ENCODE measurements at regions not wholly inside any gene's neighbourhood (a gene's known extent, or its start where the extent isn't known, plus 50 kb on each side); places are given as distances from the start of the nearest gene placed in this dataset.

DNA sequence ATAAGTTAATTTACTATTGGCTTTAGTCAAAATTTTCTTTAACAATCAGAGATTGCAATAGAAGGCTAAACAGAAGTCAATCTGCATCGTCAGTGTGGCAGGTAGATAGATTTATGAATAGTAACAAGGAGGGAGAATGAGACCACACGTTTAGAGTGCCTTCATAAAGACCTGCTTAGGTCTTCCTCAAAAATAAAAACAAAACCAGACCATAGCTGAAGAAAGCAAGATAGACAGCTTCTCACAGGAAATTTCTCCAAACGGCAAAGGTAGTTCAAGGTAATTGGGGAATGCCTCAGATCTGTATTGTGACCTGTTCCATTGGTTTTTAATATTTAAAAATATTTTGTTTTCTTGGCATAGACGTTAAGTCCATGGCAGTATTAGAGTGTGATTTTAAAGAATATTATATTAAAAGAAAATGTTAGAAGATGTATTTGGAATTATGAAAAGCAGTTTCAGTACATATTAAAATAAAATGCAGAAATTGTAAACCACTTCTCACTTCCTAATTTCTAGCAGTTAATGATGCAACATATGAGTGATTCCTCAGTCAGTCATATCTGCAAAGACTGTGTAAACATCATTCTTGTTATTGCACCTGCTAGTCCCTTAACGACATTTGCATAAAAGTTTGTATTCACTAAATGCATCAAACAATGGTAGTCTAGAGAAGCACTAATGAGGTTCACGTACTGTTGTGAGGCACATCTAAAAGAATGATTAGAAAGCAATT lies 278.0 kb downstream of the HLX start:
- intact Hi-C loops (cut with micrococcal nuclease): no loop called here

GRCh38 chr1:221159608-221160007 lies 280.4 kb downstream of the HLX start:
- intact Hi-C loops (cut with micrococcal nuclease): no loop called here

DNA sequence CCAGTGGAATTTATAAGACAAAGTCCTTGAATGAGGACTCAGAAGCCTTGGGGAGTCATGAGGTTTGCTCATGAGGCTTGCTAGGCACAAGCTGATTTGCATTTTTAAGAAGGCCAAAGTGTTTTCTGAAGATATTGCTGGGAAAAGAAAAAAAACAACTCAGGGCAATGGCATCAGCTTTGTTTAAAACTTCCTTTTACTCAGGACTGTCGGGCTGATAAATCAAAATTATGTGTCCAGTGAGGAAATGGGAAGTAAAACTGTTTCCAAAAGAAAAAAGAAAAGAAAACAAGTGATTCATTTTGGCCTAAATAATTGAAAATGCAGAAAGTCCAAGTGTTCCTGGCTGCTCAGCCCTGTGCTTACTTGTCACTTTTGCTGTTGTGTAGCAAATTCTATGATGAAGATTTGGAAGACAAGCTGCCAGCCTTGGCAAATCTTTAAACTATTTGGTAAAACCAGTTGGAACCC lies 282.4 kb downstream of the HLX start:
- intact Hi-C loops (cut with micrococcal nuclease): no loop called here

DNA sequence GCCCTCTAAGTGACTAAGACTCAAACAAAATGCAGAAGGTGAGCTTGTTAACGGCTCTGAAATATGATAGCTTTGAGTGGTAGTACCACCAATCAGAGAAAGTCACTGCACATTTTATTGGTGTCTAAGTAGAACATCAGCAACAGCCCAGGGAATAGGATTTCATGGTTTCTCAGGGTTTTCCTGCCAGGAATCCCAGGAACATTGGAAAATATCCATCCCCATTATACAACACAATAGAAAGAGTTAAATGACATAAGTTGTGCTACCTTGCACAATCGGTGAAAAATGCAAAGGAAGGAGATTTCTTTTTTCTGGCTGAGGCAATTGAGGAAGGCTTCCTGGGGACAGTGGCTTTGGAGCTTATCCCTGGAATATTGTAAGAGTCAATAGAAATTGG lies 283.1 kb downstream of the HLX start:
- intact Hi-C loops (cut with micrococcal nuclease): no loop called here

- intact Hi-C loops (cut with micrococcal nuclease): no loop called here
These were observed 283.7 kb downstream of the HLX start for GRCh38 chr1:221162939-221163338.

GRCh38 chr1:221164029-221164428 lies 284.8 kb downstream of the HLX start:
- intact Hi-C loops (cut with micrococcal nuclease): no loop called here

DNA sequence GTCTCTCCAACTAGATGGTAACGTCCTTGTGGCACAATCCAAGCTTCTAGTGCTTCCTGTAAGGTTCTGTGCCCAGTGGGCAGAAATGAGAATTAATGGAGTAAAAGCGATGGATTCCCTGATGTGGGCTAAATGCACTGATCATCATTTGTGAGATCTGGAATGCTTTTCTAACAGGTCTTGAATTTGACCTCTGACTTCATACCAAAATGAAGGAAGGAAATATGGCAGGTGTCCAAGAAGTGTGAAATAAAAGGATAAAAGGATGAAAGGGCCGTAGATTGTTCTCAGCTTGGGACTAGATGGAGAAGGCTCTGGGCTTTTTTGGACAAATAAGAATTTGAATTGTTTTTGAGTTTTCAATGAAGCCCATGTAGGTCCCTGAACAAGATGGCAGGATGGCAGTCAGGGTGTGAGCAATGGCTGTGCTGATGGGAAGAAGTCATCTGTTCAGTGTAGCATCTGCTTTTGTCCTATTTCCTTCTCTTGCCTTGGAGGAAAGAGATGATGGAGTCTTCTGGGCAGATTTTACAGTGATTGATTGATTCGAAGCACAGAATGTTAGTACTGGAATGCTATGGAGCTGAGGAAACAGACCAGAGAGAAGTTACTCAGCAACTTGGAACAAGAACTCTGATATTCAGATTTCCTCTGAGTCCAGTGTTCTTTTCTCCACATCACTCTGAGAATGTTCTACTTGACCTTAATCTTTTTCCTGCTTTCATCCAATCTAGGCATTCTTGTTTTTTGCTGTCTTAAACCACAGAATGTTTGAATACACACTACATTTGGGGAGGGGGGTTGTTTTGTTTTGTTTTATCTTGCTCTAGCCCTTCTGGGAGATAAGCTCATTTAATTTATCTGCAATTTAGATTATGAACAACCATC lies 286.0 kb downstream of the HLX start:
- intact Hi-C loops (cut with micrococcal nuclease): no loop called here

DNA sequence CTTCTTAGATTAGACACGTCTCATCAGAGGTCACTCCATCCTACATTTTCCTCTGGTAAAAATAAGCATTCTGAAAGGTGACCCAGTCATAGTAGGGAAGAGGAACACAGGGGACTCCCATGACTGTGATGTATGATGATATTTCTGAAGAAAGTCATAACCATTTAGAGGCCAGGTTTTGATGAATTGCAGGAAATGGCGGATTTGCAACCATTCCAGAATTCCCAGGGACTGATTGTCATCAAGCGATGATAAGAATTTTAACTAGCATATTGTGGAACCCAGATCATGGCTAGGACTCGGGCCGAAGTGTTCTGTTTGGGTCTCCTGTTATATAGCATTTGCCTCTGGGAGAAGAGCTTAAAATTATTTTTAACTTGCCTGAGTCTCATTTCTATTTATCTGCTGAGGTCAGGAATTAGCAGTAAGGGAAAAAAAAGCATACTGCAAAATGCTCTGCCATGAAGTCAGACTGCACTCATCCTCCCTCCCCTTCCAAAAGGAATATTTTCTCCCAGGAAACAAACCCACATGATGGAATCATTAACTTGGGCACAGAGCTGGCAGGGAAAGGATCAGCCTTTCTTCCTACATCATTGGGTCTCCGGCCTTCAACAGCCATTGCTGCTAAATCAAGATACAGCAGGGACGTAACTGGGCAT lies 286.7 kb downstream of the HLX start:
- intact Hi-C loops (cut with micrococcal nuclease): no loop called here

DNA sequence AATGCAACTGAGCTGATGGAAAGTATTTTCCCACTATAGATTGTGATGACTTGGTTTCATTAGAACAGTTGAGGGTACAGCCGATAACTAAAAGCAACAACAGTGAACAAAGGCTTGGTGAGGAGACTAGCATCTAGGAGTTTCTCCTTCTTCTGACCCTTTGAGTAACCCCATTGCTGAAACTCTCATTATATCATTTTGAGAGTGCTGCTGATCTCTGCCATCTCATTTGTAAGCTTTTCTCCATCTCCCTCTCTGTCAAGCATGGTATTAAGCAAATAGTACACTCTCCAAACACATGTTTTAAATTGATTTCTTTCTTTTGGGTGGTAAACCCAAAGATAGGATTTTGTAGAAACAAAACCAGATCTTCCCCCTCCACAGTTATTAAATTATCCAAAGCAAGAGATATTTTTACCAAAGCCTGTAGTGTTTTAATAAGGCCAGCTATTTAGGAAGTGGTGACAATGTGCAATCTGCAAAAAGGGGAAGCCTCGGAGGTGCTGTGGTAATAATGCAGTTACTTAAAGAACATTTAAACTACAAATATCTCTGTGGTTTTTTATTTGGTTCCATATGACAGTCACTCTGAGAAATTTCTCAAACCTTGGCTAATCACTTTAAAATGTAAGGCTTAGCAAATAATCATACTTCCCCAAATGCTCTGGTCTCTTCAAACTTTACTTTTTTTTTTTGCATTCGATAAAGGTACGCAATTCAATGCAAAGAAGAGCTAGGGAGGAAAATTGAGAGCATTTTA lies 287.5 kb downstream of the HLX start:
- intact Hi-C loops (cut with micrococcal nuclease): no loop called here

DNA sequence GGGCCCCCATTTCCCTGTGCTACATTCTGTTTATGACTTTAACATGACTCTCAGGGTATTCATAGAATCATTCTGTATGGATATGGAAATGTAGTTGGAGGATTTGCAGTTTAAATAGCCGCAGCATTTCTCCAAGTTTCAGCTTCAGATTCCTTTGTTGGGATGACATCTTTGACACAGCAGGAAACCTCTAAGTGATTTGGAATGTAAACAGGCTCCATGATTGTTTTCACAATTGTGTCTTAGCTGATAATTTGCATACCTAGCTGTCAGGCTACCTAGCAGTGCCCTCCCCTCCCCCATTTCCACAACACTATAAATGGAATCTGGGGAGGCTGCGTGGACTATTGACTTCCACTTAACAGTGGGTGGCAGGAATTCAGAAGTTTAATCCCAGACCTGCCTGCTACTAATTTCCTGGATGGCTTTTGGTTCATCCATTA lies 290.2 kb downstream of the HLX start:
- intact Hi-C loops (cut with micrococcal nuclease): no loop called here

- intact Hi-C loops (cut with micrococcal nuclease): no loop called here
These were observed 290.9 kb downstream of the HLX start for GRCh38 chr1:221170171-221170570.

DNA sequence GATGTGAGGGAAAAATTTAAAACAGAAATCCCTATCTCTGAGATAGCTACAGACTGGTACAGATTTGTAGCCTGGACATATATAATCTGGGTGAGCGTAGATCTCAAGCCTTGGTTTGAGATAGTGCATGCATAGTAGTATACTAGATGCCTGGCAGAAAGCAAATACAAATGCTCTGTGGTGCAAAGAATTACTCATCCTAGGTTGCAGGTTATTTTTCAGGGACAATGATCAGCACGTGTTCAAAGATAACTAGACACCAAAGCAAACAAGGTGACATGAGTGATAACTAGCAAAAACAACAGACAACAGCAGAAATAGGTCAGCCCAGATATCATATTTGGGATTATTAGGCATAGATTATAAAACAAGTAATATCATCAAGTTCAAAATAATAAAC lies 292.5 kb downstream of the HLX start:
- intact Hi-C loops (cut with micrococcal nuclease): no loop called here

DNA sequence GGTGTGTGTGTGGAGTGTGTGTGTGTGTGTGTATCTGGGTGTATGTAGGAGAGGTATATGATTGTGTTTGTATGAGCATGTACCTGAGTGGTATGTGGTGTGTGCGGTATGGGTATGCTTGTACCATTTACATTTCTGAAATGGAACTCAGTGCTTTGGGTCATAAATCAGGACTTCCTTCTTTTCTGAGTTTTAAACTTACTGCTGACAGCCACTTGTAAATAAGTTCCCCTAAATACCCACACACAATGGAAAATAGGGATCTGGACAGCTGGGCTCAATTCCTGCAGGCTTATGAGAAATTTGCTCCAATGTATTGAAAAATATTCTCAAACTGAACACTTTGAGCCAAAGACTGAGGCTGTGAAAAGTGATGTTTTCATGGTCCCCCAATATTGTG lies 293.6 kb downstream of the HLX start:
- intact Hi-C loops (cut with micrococcal nuclease): no loop called here

DNA sequence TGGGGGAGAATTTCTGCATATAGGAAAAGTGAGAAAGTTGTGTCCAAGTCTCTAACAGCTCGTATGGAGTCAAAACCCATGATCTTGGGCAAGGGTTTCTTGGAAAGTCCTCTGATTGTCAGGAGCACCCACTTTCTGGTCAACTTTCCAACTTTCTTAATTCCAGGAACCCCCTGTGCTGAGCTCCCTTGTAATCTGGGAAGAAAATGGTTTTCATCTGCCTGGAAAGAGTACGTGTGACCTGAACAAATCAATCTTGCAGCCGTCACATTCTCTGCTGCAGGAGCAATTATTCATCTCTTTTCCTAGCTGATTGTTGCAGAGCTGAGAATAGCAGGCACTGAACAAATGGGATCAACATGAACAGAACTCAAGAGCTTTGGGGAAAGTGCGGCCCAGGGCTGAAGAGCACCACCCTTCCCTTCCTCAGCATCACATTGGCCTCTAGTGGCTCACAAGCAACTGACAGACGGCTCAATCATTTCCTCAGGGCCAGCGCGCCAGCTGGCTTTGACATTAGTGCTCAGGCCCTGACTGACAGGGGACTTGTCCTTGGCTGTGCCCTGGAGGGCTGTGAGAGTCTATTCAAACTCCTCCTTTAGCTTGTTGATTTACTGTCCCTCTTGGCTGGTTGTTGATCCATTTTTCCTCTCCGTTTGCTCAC lies 295.2 kb downstream of the HLX start:
- intact Hi-C loops (cut with micrococcal nuclease): no loop called here

- intact Hi-C loops (cut with micrococcal nuclease): no loop called here
These were observed 296.0 kb downstream of the HLX start for GRCh38 chr1:221175249-221175648.

DNA sequence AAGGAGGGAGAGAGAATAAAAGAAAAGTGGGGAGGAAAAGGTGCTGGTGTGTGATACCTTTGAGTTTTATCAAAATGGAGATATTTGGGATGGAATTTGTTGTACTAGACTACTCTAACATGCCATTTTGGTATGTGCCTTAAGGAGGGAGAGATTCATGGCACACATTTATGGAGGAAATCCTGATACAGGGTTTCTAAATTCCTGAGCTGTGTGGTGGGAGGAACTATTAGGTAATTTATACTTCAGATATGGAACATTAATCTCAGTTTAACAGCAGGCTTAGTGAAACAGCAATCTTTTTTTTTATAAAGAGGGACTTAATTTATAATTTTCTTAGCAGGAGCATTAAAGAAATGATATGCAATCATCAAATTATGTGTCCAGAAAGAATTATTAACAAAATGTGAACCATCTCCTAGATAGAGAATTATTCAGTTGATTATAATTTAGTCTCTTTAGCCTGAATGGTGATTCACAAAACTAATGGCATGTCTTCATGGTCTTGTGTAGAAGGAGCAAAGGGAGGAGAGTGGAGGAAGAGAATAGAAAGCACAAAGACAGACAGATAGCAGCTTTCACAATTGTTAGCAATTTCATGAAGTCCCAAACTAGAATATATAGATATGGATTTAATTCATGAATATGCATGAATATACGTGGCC lies 301.6 kb downstream of the HLX start:
- intact Hi-C loops (cut with micrococcal nuclease): no loop called here

- intact Hi-C loops (cut with micrococcal nuclease): no loop called here
These were observed 303.7 kb downstream of the HLX start for GRCh38 chr1:221182791-221183533.

DNA sequence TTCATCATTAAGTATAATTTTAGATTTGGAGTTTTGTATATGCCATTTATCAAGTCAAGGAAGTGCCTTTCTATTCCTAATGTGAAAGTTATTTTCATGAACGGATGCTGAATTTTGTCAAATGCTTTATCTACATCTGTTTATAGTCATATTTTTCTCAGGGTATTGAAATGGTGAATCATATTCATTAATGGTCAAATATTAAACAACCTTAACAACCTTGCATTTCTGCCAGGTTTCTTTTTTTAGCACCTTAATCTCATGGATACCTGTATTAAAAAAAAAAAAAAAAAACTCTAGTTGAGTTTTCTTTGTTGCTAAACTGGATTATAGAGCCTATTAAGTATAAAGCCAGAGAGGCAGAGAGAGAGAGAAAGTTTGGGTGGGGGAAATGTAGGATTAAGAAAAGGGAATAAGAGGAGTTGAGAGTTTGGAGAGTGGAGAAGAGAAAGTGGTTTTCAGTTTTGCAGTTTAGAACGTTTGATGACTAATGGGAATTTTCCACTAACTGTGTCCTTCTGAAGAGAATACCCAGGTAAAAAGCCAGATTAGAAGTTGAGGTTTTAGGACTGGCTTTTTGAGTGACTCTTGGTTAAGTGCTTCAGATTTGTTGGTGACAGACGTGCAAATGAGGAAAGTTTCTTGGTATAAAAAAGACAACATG lies 305.0 kb downstream of the HLX start:
- intact Hi-C loops (cut with micrococcal nuclease): no loop called here

DNA sequence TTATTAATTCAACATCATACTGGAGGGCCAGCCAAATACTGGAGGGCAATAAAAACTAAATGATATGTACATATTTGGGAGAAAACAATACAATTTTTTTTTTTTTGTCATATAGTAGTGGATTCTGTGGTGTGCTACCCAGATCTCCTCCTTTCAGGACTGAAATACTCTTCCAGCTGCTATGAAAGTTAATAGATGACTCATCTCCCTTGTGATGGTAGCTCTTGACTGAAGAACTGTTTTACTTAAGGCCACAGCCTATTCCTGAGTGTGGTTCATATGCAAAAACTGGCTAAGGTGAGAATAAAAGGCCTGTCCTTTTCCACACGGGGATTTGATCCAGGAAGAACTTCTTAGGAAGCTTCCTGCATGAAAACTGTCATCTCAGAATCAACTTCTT lies 307.9 kb downstream of the HLX start:
- intact Hi-C loops (cut with micrococcal nuclease): no loop called here
